Fibroblast of the conjunctiva (primary cell): ENCODE measurements at regions not wholly inside any gene's neighbourhood (a gene's known extent, or its start where the extent isn't known, plus 50 kb on each side); places are given as distances from the start of the nearest gene placed in this dataset.
A peak's percentile ranks its signal among the peaks of the same experiment; 100 is the strongest.
"Not testable (repeated sequence)": the region's sequence is repeated elsewhere in the genome, so short reads cannot be mapped to it uniquely, and the experiment has no call there.

Source experiments
- DNase-seq: peaks from one replicate; pipeline ENCODE4 v3.0.0-alpha.2; 2010; ENCODE audit warnings: low read depth

DNA sequence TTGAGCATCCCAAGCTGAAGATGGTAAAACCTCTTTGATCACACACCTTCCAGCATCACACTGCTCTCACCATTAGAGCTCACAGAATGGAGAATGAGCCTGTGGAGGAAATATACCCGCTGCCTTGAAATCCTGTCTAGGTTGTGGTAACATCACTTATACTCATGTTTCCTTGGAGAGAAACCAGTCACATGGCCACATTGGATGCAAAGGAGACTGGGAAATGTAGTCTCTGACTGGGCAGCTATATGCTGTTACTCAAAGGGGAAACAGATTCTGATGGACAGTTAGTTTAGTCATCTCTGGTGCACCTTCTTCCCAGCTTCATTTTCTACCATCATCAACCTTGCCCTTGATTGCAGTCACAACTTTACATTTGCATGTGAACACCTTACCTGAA lies 286.3 kb downstream of the ANKRD50 start:
- no peak for DNase-seq

DNA sequence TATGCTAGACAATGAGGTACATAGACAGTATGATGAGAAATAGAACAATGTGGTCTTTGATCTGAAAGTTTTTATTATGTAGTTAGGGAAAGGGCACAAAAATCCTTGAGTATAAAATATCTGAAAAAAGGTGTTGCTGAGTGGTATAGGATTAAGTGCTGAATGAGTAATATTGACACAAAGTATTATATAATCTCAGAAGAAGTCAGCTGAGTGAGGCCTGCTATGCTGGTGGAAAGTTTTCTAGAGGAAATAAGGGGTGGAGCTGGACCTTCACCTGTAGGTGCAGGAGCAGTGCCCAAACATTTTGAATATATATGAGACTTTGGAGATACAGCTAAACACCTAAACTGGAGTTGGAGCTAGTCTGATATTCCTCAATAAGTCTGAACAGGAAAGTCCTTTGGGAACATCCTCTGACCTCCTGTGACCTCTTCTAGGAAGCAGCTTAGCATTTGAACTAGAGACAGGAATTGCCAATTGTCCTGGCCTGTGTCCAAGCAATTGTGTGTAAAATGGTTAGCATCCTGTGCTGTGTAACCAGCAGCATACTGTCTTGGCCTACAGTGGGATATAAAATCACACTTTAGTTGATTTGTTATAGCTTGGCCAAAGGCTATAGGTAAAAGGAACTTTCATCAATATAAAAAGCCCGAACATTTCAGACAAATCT lies 285.3 kb downstream of the ANKRD50 start:
- DNase-seq: no peak

DNA sequence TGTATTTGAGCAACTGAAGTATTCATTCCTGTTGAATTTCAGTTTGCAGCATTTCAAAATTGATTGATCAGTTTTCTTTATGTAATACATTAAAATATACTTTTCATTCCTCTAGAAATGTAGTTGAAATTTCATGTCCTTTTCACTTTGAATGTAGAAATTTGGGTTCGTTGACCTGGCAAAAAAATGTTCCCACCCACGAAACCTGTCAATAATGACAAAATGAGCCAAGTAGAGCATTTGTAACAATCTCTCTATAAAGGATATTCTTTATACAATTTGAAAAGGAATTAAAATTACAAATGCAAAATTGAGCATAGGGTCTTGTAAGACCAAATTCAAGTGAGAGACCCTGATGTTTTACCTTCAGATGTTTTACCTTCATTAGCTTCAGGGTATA lies 283.9 kb downstream of the ANKRD50 start:
- no peak for DNase-seq

DNA sequence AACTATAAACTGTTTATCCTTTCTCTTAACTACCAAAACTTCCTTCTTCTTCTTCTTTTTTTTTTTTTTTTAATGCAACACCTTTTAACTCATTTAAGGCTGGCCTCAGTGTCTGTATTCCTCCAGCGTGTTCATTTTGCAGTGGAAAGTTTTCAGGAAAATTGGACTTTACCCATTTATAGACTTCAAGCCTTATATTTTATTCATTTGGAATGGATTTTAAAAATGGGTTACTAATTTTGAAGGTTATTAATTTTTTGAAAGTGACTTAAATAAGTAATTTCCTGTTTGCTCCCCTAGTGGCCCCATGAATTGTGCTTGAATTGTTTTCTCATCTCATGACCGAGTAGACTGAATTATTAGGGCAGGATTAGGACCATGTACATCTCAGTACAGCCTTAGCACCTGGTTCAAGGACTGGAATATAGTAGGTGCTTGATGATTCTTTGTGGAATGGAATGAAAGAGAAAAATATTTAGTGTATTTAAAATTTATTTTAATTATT lies 282.7 kb downstream of the ANKRD50 start:
- no peak for DNase-seq

DNA sequence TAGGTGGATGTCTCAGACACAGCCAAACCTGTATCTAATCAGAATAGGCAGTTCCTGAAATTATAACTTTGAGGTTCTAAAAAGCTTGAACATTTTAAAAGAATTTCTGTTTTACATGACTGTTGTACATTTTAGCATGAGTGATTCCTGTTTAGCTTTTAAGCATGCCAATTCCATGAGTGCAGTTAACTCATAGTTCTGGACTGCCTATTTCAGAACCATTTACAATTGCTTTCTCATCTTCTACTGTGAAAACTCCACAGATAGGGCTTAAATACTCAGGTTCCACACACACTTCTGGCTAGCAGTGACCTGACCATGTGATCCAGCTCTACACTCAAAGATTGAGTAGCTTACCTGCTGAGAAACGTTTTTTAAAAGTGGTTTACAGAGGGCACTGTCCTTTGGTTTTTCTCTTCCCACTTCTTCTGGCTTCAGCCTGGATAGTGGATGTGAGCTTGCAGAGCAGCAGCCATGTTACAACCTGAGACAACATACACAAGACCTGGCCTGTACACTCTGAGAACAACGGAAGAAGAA lies 280.8 kb downstream of the ANKRD50 start:
- no peak for DNase-seq

DNA sequence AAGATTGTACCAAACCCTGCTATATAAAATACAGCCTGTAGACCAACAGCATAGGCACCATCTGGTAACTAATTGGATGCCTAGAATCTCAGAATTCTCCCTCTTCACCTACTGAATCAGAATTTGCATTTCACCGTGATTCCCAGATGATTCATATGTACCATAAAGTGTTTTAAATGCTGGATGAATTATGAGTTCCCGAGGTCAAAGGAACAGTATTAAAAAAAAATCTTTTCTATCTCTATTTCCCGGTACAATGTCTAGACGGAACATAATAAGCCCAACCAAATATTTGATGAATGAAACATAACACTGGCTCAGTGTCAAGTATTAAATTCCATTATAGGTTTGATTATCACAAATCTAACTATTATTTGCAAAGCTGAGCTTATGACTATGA lies 280.0 kb downstream of the ANKRD50 start:
- no peak for DNase-seq

DNA sequence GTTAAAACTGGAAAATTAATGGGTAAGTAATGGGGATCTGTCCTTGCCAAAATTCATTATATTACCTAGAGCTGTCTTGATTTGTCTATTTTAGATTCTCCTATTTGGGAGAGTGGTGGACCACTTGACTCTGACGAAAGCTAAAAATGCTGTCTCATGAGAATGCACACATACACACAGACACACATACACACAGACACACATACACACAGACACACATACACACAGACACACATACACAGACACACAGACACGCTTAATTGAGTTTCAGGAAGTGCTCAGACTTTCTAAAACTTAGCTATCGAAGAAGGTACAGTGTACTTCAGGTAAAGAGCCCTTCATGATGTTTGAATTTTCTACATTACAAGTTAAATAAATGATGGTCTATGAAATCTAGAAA lies 279.5 kb downstream of the ANKRD50 start:
- DNase-seq: no peak

DNA sequence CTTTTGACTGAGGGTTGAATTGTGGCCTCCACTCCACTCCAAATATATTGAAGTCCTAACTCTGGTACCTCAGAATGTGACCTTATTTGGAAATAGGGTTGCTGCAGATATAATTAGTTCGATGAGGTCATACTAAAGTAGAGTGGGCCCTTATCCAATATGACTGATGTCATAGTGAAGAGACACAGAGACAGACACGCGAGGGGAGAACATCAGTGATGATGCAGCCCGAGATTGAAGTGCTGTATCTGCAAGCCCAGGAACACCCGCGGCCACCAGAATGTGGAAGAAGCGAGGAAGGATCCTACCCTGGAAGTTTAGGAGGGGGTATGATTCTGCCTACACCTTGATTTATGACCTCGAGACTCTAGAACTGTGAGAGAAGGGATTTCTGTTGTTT lies 279.0 kb downstream of the ANKRD50 start:
- DNase-seq: no peak

DNA sequence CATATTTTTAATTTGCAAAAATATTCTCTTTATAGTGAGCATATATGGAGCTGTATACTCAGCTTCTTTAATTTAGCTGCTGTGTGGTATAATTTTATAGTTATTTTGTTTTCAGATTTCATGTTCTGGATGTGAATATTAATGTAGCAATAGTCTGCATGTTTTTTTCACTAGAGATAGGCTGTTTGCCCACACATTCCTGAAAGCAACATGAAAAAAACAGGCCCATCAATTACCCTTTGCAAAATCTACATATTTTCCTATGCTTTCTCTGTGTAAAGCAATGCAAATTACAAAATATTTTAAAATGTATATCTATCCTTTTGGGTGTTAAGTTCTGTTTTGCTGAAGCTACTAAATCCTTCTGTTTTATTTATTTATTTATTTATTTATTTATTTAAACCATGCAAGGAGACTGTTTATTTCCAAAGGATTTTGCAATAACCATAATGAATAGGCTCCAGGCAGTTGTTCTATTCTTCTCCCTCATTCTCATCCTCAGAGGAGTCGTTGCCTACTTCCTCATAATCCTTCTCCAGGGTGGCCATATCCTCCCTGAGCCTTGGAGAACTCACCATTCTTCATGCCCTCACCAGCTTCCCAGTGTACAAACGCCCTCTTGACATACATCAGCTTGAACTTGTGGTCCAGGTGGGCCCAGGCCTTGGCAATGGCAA lies 277.1 kb downstream of the ANKRD50 start:
- no peak for DNase-seq

DNA sequence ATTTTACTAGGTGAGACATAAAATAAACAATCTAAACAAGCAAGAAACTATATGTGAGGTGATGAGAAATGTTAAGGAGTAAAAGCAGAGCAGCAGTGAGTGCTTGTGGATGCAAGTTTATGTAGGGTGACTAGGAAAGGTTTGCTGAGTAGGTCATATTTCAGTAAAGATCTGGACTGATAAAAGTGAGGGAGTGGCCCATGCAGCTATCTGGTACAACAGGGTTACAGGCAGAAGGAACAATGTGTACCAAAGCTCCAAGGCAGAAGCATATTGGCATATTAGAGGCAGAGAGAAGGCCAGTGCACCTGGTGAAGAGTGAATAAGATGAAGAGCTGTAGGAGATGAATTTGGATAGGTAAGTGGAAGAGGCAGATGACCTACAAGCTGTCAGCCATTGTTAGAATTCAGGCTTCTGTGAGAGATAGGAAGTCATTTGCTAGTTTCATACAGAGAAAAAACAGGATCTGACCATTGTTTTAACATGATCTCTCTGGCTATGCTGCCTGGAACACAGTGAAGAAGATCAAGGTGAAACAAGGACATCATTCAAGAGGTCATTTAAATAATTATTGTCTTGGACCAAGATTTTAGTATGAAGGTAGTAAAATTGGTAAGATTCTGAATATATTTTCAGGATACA lies 274.6 kb downstream of the ANKRD50 start:
- DNase-seq: no peak

DNA sequence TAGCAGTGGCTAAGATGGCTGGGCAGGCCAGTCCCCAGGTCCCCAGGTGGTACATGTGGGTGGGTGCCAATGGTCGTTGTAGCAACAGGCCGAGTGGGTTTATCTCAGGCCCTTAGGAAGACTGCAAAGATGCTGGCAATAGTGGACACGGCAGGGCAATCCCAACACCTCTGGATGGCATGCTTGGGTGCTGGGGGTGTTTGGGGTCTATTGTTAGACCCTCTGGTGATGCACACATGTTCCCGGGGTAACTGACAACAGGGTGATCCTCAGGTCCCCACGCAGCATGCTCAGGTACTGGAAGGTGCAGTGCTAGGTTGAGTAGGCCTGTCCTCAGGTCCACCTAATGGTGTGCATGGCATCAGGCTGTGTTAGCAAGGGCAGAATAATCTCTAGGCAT lies 267.5 kb downstream of the ANKRD50 start:
- DNase-seq: no peak

DNA sequence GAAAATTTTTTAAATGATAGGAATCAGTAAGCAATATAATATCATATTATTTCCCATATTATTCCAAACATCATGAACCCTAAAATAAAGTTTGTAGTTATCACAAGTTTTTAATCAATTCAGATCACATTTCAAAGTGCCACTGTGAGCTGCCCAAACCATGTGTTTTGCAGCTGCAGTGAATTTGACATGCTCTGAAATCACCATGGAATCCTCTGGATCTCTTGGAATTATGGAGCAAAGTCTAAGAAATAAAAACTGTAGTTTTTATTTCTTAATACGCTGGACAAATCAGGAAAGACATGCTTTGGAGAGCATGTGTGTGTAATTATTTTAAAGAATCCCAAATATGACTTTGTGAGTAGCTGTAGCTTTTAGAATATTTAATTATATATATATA lies 262.7 kb downstream of the ANKRD50 start:
- no peak for DNase-seq

DNA sequence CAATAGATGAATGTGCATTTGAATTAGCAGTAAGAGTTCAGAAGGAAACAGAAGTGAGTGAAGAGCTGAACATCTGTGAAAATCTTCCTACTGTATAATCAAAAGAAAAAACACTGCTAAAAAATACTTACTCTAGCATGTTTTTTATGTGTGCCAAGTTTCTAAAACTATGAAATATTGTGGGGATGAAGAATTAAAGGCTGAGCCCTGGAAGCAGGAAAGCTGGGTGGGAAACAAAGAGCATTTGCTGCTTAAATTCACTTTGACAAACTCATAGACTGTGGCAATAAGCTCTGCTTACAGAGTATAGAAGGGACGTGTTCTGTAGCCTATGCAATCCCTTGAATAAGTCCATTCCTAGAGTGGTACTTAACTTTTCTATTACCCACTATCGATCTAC lies 261.7 kb downstream of the ANKRD50 start:
- DNase-seq: no peak

DNA sequence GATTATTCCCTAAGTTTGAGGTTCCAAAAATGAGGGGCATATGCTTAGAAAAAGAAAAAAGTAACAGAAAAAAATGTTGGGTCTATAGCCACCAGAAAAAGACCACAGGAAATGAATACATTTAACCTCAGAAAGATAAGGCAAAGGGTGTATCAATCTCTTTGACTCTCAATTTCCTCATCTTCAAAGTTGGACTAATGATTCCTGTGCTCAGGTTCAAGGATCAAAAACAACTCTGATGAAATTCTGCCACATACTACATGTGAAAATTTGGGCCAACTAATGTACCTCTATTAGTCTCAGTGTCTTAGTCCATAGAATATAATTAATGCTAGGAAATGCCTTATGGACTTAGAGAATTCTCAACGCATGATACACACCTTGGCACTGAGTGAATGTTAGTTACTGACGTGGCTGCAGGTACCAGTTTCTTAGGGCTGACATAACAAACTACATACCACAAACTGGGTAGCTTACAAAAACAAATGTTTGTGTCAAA lies 257.7 kb downstream of the ANKRD50 start:
- DNase-seq: no peak

DNA sequence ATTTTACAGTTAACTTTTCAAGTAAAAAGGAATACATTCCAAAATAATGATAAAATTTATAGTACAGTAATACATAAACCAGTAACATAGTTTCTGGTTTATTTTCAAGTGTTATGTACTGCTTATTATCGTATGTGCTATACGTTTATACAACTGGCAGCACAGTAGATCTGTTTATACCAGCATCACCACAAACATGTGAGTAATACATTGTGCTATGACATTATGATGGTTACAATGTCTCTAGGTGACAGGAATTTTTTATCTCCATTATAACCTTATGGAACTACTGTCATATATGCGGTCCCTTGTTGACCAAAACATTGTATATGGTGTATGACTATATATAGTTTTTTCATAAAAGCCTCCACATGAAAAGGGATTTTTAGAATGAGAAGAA lies 256.9 kb downstream of the ANKRD50 start:
- DNase-seq: no peak

DNA sequence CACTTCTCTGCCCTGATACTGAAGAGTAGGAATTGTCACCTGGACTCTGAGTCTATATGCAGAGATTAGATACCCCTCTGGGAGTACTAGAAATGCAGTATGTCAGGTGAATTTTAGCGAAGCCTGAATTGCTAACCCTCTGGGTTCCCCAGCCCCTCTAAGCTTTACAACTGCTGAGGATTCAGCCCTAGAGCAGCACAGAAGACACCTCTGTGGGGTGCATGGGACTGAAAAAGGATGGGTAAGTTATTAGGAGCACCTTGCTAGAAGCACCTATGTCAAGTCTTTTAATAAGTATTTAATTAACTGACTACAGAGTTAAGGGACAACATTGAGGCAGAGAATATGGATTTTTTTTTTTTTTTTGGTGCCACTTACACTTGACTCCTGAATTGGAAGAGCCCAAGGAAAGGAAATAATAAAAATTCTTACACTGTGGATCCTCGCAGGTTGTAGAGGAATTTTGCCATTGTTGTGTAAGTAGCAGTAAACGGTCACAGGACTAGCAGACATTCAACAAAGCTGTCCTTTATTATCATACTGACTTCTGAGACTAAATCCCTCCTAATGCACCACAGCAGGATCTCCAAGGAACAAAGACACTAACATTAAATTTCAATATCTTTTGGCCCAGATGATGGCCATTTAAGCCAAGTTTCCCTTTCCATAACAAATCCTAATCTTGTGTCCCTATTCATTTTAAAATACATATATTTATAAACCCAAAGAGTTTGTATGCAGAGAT lies 253.2 kb downstream of the ANKRD50 start:
- DNase-seq: no peak

DNA sequence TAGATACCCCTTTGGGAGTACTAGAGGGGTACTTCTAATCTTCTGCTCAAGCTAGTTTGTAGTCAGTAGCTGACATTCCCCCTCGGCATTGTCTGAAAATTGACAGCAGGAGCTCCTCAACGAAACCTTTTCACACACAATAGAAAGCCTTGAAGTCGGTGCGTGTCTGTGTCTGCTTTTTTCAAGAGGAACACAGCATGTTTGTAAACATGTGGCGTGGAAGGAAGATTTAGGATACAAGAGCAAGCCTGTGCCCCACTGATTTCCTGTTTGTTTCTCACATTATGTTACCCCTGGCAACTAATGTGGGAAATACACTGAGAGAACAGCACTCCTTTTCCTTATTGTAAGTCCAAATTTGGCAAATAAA lies 252.6 kb downstream of the ANKRD50 start:
- peak; percentile 14 for DNase-seq

DNA sequence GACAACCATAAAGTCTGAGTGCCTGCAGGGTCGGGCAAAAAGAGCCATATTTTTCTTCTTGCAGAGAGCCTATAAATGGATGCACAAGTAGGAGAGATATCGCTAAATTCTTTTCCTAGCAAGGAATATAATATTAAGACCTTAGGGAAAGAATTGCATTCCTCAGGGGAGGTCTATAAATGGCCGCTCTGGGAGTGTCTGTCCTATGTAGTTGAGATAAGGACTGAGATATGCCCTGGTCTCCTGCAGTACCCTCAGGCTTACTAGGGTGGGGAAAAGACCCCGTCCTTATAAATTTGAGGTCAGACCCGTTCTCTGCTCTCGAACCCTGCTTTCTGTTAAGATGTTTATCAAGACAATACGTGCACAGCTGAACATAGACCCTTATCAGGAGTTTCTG lies 250.9 kb downstream of the ANKRD50 start:
- not testable (repeated sequence) for DNase-seq

DNA sequence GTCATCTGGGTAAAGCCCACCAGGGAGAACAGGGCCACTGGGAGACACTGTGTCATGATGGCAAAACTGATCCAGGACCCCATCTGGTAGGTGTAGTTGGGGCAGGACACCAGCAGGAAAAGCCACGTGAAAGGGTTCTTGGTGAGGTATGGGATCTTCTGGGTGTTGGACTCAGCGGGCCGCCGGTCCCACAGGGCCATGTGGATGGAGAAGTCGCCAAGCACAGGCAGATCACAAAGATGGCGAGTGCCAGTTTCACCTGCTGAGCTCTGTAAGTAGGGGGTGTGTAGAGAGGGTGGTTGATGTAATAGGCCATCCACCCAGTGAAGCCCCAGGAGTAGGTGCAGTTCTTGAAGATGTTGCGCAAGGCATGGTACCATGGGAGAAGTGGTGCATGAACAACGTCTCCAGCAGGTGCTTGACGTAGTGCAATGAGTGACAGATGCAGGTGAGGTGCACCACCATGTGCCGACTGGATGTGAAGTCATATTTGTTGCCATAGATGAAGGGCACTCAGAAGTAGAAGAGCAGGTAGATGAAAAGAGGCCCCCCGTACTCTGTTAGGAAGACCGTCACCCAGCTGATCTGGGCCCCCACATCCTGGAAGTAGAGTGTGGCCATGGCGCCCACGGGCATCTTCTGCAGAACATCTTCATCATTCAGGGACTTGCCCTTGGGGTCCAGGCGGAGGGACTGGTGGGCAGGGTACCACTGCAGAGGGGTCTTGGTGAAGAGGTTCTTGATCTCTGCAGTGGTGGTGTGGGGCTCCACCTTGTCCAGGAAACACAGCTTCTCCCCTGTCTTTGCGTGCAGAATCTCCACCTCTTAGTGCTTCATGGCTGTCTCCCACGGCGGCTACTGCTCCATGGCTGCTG lies 249.3 kb downstream of the ANKRD50 start:
- no peak for DNase-seq

DNA sequence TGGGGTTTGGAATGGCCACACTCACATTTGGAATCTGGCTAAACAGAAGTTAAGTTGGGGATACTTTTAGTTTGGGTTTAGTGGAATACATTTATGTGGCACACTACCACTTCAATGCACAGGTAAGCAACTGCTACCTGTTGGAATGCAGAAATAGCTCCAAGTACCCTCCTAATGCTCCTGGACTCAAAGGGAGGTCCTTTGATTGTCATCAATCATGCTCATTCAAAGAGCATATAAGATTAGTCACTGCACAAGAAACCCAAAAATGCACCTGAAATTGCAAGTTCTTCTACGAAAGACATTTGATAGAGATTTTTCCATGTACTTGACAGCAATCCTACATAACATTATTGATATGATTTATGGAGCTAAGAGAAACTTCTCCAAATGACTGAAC lies 247.7 kb downstream of the ANKRD50 start:
- DNase-seq: no peak

DNA sequence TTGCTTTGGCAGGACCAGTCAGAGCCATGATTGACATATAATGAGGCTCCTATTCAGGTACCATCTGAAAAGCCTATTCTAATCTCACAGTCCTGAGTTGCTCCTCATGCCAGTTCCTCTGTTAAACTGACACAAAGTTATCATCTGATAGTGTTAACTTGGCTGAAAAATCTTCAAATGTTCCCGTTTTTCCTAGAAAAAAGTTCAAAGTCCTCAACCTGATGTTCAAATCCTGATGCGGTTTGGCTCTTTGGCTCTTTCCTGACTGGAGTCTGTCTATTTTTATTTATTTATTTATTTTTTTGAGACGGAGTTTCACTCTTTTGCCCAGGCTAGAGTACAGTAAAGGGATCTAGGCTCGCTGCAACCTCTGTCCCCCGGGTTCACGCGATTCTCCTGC lies 244.2 kb downstream of the ANKRD50 start:
- no peak for DNase-seq
